Lower leg skin (tissue), 3 donors: ENCODE measurements at regions not wholly inside any gene's neighbourhood (a gene's known extent, or its start where the extent isn't known, plus 50 kb on each side); places are given as distances from the start of the nearest gene placed in this dataset.

Source experiments
- CTCF ChIP-seq, 3 donors: fragments of 450-650 bp; IDR thresholded peaks; one replicate each; pipeline ENCODE4 v1.5.1; 2016; ENCODE audit warnings: antibody characterized with exemption in 3 of 3, mild to moderate bottlenecking in 3 of 3, moderate library complexity in 2 of 3
- POLR2A ChIP-seq, 2 donors: fragments of 450-650 bp; IDR thresholded peaks; one replicate each; pipeline ENCODE4 v1.6.1; 2016 to 2017; ENCODE audit warnings: antibody characterized with exemption in 2 of 2, mild to moderate bottlenecking in 1 of 2, moderate library complexity in 1 of 2

GRCh38 chr14:29350496-29350895 lies 577.2 kb downstream of the PRKD1 start:
- TF ChIP-seq CTCF (IDR thresholded peaks at IDR 0.05) (no peak), POLR2A (IDR thresholded peaks at IDR 0.05) (no peak)
